SK-N-SH (cell line): ENCODE measurements at regions not wholly inside any gene's neighbourhood (a gene's known extent, or its start where the extent isn't known, plus 50 kb on each side); places are given as distances from the start of the nearest gene placed in this dataset.

Experiments
- CTCF ChIA-PET: fragments of 300-600, 350-600 bp; formaldehyde crosslinking; extraction: SDS; loops from one replicate; lab custom pipeline; 2021; lab: Yijun Ruan, JAX
- POLR2A ChIA-PET: fragments of 350-600 bp; sonication (Branson Sonifier 250); formaldehyde crosslinking; extraction: SDS; loops from one replicate; lab custom pipeline; 2020; ENCODE audit warnings: antibody characterized with exemption, inconsistent platforms; lab: Yijun Ruan, JAX
- DNase-seq: peaks from one replicate; pipeline ENCODE4 v3.0.0; 2012
- H2AFZ ChIP-seq: fragments of 200-600 bp; sonication (generic); 2 replicates; pipeline ENCODE4 v1.8.1; 2016; ENCODE audit warnings: antibody characterized with exemption, mild to moderate bottlenecking, low read depth
- H3F3A ChIP-seq: fragments of 200-600 bp; sonication (generic); replicated peaks from 2 replicates; pipeline ENCODE3; 2016; ENCODE audit warnings: antibody characterized with exemption, mild to moderate bottlenecking; ENCODE audit not compliant: insufficient read depth
- H3K27ac ChIP-seq, 2 experiments: fragments of 200-500 bp in 1 of 2; fragments of 200-600 bp in 1 of 2; sonication (Bioruptor generic) in 1 of 2; sonication (generic), shearing (Covaris generic) in 1 of 2; 2 replicates each; pipeline versions ENCODE4 v1.5.1 to v1.6.1; 2014 to 2016; ENCODE audit warnings: low read depth in 2 of 2, inconsistent platforms in 1 of 2, low read length in 1 of 2, mild to moderate bottlenecking in 1 of 2, mixed read lengths in 1 of 2
- H3K27me3 ChIP-seq: fragments of 200-600 bp; sonication (generic), shearing (Covaris generic); 2 replicates; pipeline ENCODE4 v1.6.1; 2016; ENCODE audit warnings: mixed run types; ENCODE audit not compliant: insufficient read depth
- H3K36me3 ChIP-seq, 2 experiments: fragments of 200-500 bp in 1 of 2; fragments of 200-600 bp in 1 of 2; sonication (Bioruptor generic) in 1 of 2; sonication (generic) in 1 of 2; replicated peaks in 1 of 2; 2 replicates each; pipeline versions ENCODE3 to v1.5.1; 2014 to 2016; ENCODE audit warnings: low read length in 1 of 2, mild to moderate bottlenecking in 1 of 2; ENCODE audit not compliant: insufficient read depth in 2 of 2, control insufficient read depth in 1 of 2
- H3K4me1 ChIP-seq, 2 experiments: fragments of 200-500 bp in 1 of 2; fragments of 200-600 bp in 1 of 2; sonication (Bioruptor generic) in 1 of 2; sonication (generic), shearing (Covaris generic) in 1 of 2; 2 replicates each; pipeline versions ENCODE4 v1.5.1 to v1.6.1; 2014 to 2016; ENCODE audit warnings: low read depth in 1 of 2, low read length in 1 of 2, mixed run types in 1 of 2; ENCODE audit not compliant: insufficient read depth in 2 of 2, control insufficient read depth in 1 of 2
- H3K4me2 ChIP-seq: fragments of 200-600 bp; sonication (generic), shearing (Covaris generic); 2 replicates; pipeline ENCODE4 v1.6.1; 2017; ENCODE audit warnings: mixed run types
- H3K4me3 ChIP-seq, 2 experiments: fragments of 200-500 bp in 1 of 2; fragments of 200-600 bp in 1 of 2; sonication (Bioruptor generic) in 1 of 2; sonication (generic), shearing (Covaris generic) in 1 of 2; 2 replicates each; pipeline versions ENCODE4 v1.5.1 to v1.8.1; 2014 to 2016; ENCODE audit warnings: low read depth in 2 of 2, inconsistent platforms in 1 of 2, low read length in 1 of 2, mild to moderate bottlenecking in 1 of 2, mixed read lengths in 1 of 2, moderate library complexity in 1 of 2
- H3K79me2 ChIP-seq: fragments of 200-600 bp; sonication (generic); 2 replicates; pipeline ENCODE4 v1.8.1; 2017; ENCODE audit warnings: mild to moderate bottlenecking; ENCODE audit not compliant: insufficient read depth
- H3K9ac ChIP-seq: fragments of 200-600 bp; sonication (generic); 2 replicates; pipeline ENCODE4 v1.6.1; 2017; ENCODE audit warnings: mixed run types
- H3K9me2 ChIP-seq: fragments of 200-600 bp; sonication (generic); 2 replicates; pipeline ENCODE4 v1.6.1; 2017; ENCODE audit warnings: mixed run types
- H3K9me3 ChIP-seq: fragments of 200-600 bp; sonication (generic); 2 replicates; pipeline ENCODE4 v1.6.1; 2017; ENCODE audit warnings: mixed run types, mild to moderate bottlenecking, moderate library complexity
- H4K20me1 ChIP-seq: fragments of 200-600 bp; sonication (generic); 2 replicates; pipeline ENCODE4 v1.6.1; 2017; ENCODE audit warnings: mild to moderate bottlenecking, mixed run types; ENCODE audit not compliant: insufficient read depth
- CHD2 ChIP-seq: fragments of 150-350 bp; IDR thresholded peaks from 2 replicates; pipeline ENCODE4 v1.6.1; 2018; ENCODE audit warnings: low read length; ENCODE audit not compliant: partially characterized antibody
- ELF1 ChIP-seq: IDR thresholded peaks from 2 replicates; pipeline ENCODE4 v1.4.0; 2012
- EP300 ChIP-seq, 2 experiments: IDR thresholded peaks; 2 replicates each; pipeline versions ENCODE4 v1.4.0 to v1.6.1; 2012; ENCODE audit warnings: borderline replicate concordance in 1 of 2, low read depth in 1 of 2, low read length in 1 of 2
- FOSL2 ChIP-seq: IDR thresholded peaks from 2 replicates; pipeline ENCODE4 v1.4.0; 2012; ENCODE audit warnings: low read depth, mild to moderate bottlenecking, moderate library complexity, borderline replicate concordance
- GABPA ChIP-seq: IDR thresholded peaks from 2 replicates; pipeline ENCODE4 v1.4.0; 2012; ENCODE audit warnings: low read depth, mild to moderate bottlenecking
- MEF2A ChIP-seq: IDR thresholded peaks from 2 replicates; pipeline ENCODE4 v1.4.0; 2012; ENCODE audit warnings: low read depth, borderline replicate concordance
- MXI1 ChIP-seq: IDR thresholded peaks from 2 replicates; pipeline ENCODE4 v1.6.1; 2012; ENCODE audit warnings: mild to moderate bottlenecking, low read depth, low read length, improper control_type of control experiment
- NFIC ChIP-seq: IDR thresholded peaks from 2 replicates; pipeline ENCODE4 v1.4.0; 2012; ENCODE audit warnings: borderline replicate concordance
- NRF1 ChIP-seq: IDR thresholded peaks from 2 replicates; pipeline ENCODE4 v1.6.1; 2012; ENCODE audit warnings: low read depth, mild to moderate bottlenecking, low read length
- POLR2AphosphoS5 ChIP-seq: IDR thresholded peaks from 2 replicates; pipeline ENCODE4 v1.6.1; 2012; ENCODE audit warnings: low read depth, low read length
- RCOR1 ChIP-seq: fragments of 150-350 bp; IDR thresholded peaks from 2 replicates; pipeline ENCODE4 v1.6.1; 2017; ENCODE audit warnings: antibody characterized with exemption, low read length
- RXRA ChIP-seq: IDR thresholded peaks from 2 replicates; pipeline ENCODE4 v1.4.0; 2012; ENCODE audit warnings: low read depth, mild to moderate bottlenecking, borderline replicate concordance
- SIN3A ChIP-seq: IDR thresholded peaks from 2 replicates; pipeline ENCODE4 v1.6.1; 2012; ENCODE audit warnings: low read depth, mild to moderate bottlenecking, low read length, moderate library complexity, borderline replicate concordance
- TAF1 ChIP-seq: IDR thresholded peaks from 2 replicates; pipeline ENCODE4 v1.6.1; 2012; ENCODE audit warnings: low read depth, mild to moderate bottlenecking, low read length, moderate library complexity, borderline replicate concordance
- YY1 ChIP-seq: IDR thresholded peaks from 2 replicates; pipeline ENCODE4 v1.4.0; 2012; ENCODE audit warnings: low read depth, mild to moderate bottlenecking
- WGBS: methylation state at CpG from one replicate; pipeline ENCODE4 v1.1.6; 2017; ENCODE audit warnings: low lambda C conversion rate; 5-methylcytosine and 5-hydroxymethylcytosine counted together
- TF ChIP-seq, protein P1 (sequence below): fragments of 150-350 bp; IDR thresholded peaks from 2 replicates; pipeline ENCODE4 v1.6.1; 2016; ENCODE audit warnings: mild to moderate bottlenecking, low read depth, low read length
- TF ChIP-seq, protein P2 (sequence below): IDR thresholded peaks from 2 replicates; pipeline ENCODE4; 2012
- TF ChIP-seq, protein P3 (sequence below): fragments of 200-600 bp; sonication (generic); IDR thresholded peaks from 2 replicates; pipeline ENCODE4 v1.6.1; 2017; ENCODE audit warnings: antibody characterized with exemption, mild to moderate bottlenecking, moderate library complexity
- TF ChIP-seq, protein P4 (sequence below): IDR thresholded peaks from 2 replicates; pipeline ENCODE4 v1.4.0; 2012; ENCODE audit warnings: low read depth, borderline replicate concordance
- TF ChIP-seq, protein P5 (sequence below): fragments of 150-350 bp; IDR thresholded peaks from 2 replicates; pipeline ENCODE4 v1.6.1; 2017; ENCODE audit warnings: antibody characterized with exemption, low read length, low read depth, borderline replicate concordance

DNA sequence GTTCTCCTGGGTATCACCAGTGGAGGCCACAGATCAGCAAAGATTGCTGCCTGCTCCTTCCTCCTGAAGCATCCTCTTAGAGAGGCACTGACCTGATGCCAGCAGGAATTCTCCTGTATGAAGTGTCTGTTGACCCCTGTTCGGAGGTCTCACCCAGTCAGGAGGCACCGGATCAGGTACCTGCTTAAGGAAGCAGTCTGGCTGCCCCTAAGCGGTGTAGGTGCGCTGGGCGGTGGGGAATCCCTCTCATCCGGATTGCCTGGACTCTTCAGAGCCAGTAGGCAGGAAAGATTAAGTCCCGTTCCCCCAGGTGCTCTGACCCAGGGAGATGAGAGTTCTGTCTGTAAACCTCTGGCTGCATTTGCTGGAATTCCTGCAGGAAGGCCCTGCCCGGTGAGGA lies 455.2 kb downstream of the CCDC91 start:
- Histone ChIP-seq H3K36me3 (no peaks in the 10 kb centered on the region), H3K4me1 (no peaks in the 10 kb centered on the region), H3K4me2 (no peak overlapping the region), H3F3A (no peaks in the 10 kb centered on the region), H4K20me1 (no peaks in the 10 kb centered on the region), H3K9me2 (no peaks in the 10 kb centered on the region), H2AFZ (no peak overlapping the region), H3K4me3 (no peak overlapping the region), H3K79me2 (no peaks in the 10 kb centered on the region), H3K27ac (no peak overlapping the region), H3K9ac (no peak overlapping the region), H3K27me3 (no peaks in the 10 kb centered on the region), H3K9me3 (no peaks in the 10 kb centered on the region)
- CTCF ChIA-PET: no interaction called here
- TF ChIP-seq NFIC: no peak
- no peak for TF ChIP-seq YY1
- TF ChIP-seq, protein P1, sequence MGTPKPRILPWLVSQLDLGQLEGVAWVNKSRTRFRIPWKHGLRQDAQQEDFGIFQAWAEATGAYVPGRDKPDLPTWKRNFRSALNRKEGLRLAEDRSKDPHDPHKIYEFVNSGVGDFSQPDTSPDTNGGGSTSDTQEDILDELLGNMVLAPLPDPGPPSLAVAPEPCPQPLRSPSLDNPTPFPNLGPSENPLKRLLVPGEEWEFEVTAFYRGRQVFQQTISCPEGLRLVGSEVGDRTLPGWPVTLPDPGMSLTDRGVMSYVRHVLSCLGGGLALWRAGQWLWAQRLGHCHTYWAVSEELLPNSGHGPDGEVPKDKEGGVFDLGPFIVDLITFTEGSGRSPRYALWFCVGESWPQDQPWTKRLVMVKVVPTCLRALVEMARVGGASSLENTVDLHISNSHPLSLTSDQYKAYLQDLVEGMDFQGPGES: no peak
- no peak for TF ChIP-seq FOSL2
- TF ChIP-seq MXI1: no peak
- TF ChIP-seq TAF1: no peak
- POLR2A ChIA-PET: no interaction called here
- DNase-seq: no peak
- 71% methylated on average over 6 of the region's 8 CpGs for WGBS

DNA sequence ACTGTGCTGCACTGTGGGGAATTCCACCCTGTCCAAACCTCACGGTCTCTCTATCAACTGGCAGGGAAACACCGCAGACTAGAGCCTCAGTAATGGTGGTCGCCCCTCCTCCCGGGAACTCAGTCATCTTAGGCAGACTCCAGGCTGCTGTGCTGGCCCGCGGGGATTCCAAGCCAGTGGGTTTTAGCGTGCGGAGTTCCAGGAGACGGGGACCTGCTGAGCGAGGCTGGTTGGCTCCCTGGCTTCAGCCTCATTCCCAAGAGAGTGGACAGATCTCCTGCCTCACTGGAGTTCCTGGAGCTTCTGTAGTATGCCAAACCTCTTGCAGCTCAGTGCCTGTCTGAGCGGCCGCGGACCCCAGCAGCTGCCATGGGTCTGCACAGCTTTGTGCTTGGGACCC lies 455.6 kb downstream of the CCDC91 start:
- no peaks in the 10 kb centered on the region for H3K9me3 ChIP-seq
- ChIA-PET POLR2A (no interaction called here), CTCF (no interaction called here)
- no peaks in the 10 kb centered on the region for H3K27me3 ChIP-seq
- no peaks in the 10 kb centered on the region for H3K79me2 ChIP-seq
- H3K4me2 ChIP-seq: no peak overlapping the region
- no peaks in the 10 kb centered on the region for H3K4me1 ChIP-seq
- no peak overlapping the region for H3K27ac ChIP-seq
- 92% methylated on average over 10 of the region's 13 CpGs for WGBS
- no peaks in the 10 kb centered on the region for H3K36me3 ChIP-seq
- no peaks in the 10 kb centered on the region for H3F3A ChIP-seq
- H4K20me1 ChIP-seq: no peaks in the 10 kb centered on the region
- no peak for TF ChIP-seq MEF2A
- TF ChIP-seq ELF1: no peak
- TF ChIP-seq RXRA: no peak
- TF ChIP-seq, protein P2, sequence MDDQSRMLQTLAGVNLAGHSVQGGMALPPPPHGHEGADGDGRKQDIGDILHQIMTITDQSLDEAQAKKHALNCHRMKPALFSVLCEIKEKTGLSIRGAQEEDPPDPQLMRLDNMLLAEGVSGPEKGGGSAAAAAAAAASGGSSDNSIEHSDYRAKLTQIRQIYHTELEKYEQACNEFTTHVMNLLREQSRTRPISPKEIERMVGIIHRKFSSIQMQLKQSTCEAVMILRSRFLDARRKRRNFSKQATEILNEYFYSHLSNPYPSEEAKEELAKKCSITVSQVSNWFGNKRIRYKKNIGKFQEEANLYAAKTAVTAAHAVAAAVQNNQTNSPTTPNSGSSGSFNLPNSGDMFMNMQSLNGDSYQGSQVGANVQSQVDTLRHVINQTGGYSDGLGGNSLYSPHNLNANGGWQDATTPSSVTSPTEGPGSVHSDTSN: no peak
- no peak for TF ChIP-seq CHD2
- TF ChIP-seq MXI1: no peak
- TF ChIP-seq, protein P3, sequence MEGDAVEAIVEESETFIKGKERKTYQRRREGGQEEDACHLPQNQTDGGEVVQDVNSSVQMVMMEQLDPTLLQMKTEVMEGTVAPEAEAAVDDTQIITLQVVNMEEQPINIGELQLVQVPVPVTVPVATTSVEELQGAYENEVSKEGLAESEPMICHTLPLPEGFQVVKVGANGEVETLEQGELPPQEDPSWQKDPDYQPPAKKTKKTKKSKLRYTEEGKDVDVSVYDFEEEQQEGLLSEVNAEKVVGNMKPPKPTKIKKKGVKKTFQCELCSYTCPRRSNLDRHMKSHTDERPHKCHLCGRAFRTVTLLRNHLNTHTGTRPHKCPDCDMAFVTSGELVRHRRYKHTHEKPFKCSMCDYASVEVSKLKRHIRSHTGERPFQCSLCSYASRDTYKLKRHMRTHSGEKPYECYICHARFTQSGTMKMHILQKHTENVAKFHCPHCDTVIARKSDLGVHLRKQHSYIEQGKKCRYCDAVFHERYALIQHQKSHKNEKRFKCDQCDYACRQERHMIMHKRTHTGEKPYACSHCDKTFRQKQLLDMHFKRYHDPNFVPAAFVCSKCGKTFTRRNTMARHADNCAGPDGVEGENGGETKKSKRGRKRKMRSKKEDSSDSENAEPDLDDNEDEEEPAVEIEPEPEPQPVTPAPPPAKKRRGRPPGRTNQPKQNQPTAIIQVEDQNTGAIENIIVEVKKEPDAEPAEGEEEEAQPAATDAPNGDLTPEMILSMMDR: no peak
- TF ChIP-seq, protein P1: no peak
- TF ChIP-seq, protein P4, sequence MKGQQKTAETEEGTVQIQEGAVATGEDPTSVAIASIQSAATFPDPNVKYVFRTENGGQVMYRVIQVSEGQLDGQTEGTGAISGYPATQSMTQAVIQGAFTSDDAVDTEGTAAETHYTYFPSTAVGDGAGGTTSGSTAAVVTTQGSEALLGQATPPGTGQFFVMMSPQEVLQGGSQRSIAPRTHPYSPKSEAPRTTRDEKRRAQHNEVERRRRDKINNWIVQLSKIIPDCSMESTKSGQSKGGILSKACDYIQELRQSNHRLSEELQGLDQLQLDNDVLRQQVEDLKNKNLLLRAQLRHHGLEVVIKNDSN: no peak
- TF ChIP-seq, protein P5, sequence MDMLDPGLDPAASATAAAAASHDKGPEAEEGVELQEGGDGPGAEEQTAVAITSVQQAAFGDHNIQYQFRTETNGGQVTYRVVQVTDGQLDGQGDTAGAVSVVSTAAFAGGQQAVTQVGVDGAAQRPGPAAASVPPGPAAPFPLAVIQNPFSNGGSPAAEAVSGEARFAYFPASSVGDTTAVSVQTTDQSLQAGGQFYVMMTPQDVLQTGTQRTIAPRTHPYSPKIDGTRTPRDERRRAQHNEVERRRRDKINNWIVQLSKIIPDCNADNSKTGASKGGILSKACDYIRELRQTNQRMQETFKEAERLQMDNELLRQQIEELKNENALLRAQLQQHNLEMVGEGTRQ: no peak
- TF ChIP-seq EP300 (IDR thresholded peaks at IDR 0.05; ENCODE audit: borderline replicate concordance in 1 of 2, low read depth in 1 of 2, low read length in 1 of 2): no peak
- TF ChIP-seq SIN3A: no peak
- no peak for TF ChIP-seq TAF1
- no peak for TF ChIP-seq FOSL2
- no peak for TF ChIP-seq GABPA
- TF ChIP-seq RCOR1: no peak
- no peak for TF ChIP-seq POLR2AphosphoS5
- TF ChIP-seq NRF1: no peak
- H2AFZ ChIP-seq: no peak overlapping the region
- H3K9ac ChIP-seq: no peak overlapping the region
- H3K4me3 ChIP-seq: no peak overlapping the region
- no peaks in the 10 kb centered on the region for H3K9me2 ChIP-seq
- DNase-seq: no peak
